ENCODE measurements at regions not wholly inside any gene's neighbourhood (a gene's known extent, or its start where the extent isn't known, plus 50 kb on each side); places are given as distances from the start of the nearest gene placed in this dataset.

GRCh38 chr3:64306745-64307144 is 81.5 kb upstream of the PRICKLE2 start (continued):
- no peak for TF ChIP-seq ZNF592 (IDR thresholded peaks at IDR 0.05)
- TF ChIP-seq ETV5 (CRISPR knock-in tag; IDR thresholded peaks at IDR 0.05; ENCODE audit: low read depth): no peak
- TF ChIP-seq LCOR (CRISPR knock-in tag; IDR thresholded peaks at IDR 0.05): no peak
- no peak for TF ChIP-seq BCOR (IDR thresholded peaks at IDR 0.05)
- TF ChIP-seq ZBTB9 (CRISPR knock-in tag; IDR thresholded peaks at IDR 0.05): no peak
- no peak for TF ChIP-seq XRCC5 (IDR thresholded peaks at IDR 0.05; ENCODE audit: low read depth, low read length)
- no peak for TF ChIP-seq CEBPG (CRISPR knock-in tag; IDR thresholded peaks at IDR 0.05)
- TF ChIP-seq CEBPG (tag; conservative IDR thresholded peaks at IDR 0.05 in 1 of 2, IDR thresholded peaks at IDR 0.05 in 1 of 2): no peak
- TF ChIP-seq NFE2 (IDR thresholded peaks at IDR 0.05; ENCODE audit: low read depth): no peak
- TF ChIP-seq FOXO4 (CRISPR knock-in tag; IDR thresholded peaks at IDR 0.05): no peak
- TF ChIP-seq ELF1 (tag; IDR thresholded peaks at IDR 0.05): no peak
